Liver (tissue), 8 donors: ENCODE measurements at regions not wholly inside any gene's neighbourhood (a gene's known extent, or its start where the extent isn't known, plus 50 kb on each side); places are given as distances from the start of the nearest gene placed in this dataset.
"Not testable (repeated sequence)": the region's sequence is repeated elsewhere in the genome, so short reads cannot be mapped to it uniquely, and the experiment has no call there.

Experiments
- DNase-seq: peaks from one replicate; pipeline ENCODE4 v3.0.0-alpha.2; 2017; ENCODE audit warnings: low spot score
- H3K27ac ChIP-seq, 2 donors: one replicate each; pipeline ENCODE4 v1.7.0; 2013; ENCODE audit warnings: inconsistent platforms in 2 of 2, low read length in 2 of 2, control low read depth in 1 of 2, low read depth in 1 of 2, mild to moderate bottlenecking in 1 of 2
- H3K27me3 ChIP-seq, 4 donors: one replicate each; pipeline versions ENCODE4 v1.6.1 to v1.7.0; 2013; ENCODE audit warnings: low read length in 3 of 4, inconsistent platforms in 1 of 4, mild to moderate bottlenecking in 1 of 4, moderate library complexity in 1 of 4; ENCODE audit not compliant: control insufficient read depth in 4 of 4, insufficient read depth in 4 of 4
- H3K36me3 ChIP-seq, 4 donors: one replicate each; pipeline versions ENCODE4 v1.6.1 to v1.7.0; 2013; ENCODE audit warnings: low read length in 3 of 4, mild to moderate bottlenecking in 3 of 4, low read depth in 1 of 4, moderate library complexity in 1 of 4; ENCODE audit not compliant: control insufficient read depth in 4 of 4, insufficient read depth in 3 of 4
- H3K4me1 ChIP-seq, 4 donors: one replicate each; pipeline versions ENCODE4 v1.6.1 to v1.7.0; 2013; ENCODE audit warnings: low read length in 3 of 4, mild to moderate bottlenecking in 3 of 4, moderate library complexity in 1 of 4; ENCODE audit not compliant: control insufficient read depth in 4 of 4, insufficient read depth in 4 of 4
- H3K4me3 ChIP-seq, 3 donors: one replicate each; pipeline versions ENCODE4 v1.6.1 to v1.7.0; 2013; ENCODE audit warnings: low read length in 3 of 3, control low read depth in 1 of 3, low read depth in 1 of 3, mild to moderate bottlenecking in 1 of 3
- H3K9ac ChIP-seq, 2 donors: one replicate each; pipeline ENCODE4 v1.7.0; 2013; ENCODE audit warnings: low read length in 2 of 2, mild to moderate bottlenecking in 2 of 2, moderate library complexity in 2 of 2, control low read depth in 1 of 2, low read depth in 1 of 2
- H3K9me3 ChIP-seq, 4 donors: one replicate each; pipeline versions ENCODE4 v1.6.1 to v1.7.0; 2013; ENCODE audit warnings: low read length in 3 of 4; ENCODE audit not compliant: control insufficient read depth in 4 of 4
- ATF3 ChIP-seq: IDR thresholded peaks from 2 replicates; pipeline ENCODE4 v1.6.1; 2016; ENCODE audit warnings: antibody characterized with exemption
- CTCF ChIP-seq: fragments of 150-350 bp; IDR thresholded peaks from 2 replicates; pipeline ENCODE4 v1.5.1; 2017; ENCODE audit warnings: improper control_type of control experiment, low read depth, low read length; ENCODE audit not compliant: missing input control
- EGR1 ChIP-seq, 2 donors: IDR thresholded peaks; 2 replicates each; pipeline ENCODE4 v1.6.1; 2016 to 2018; ENCODE audit warnings: antibody characterized with exemption in 2 of 2, low read depth in 2 of 2
- FOXA1 ChIP-seq: IDR thresholded peaks from 2 replicates; pipeline ENCODE4 v1.6.1; 2016; ENCODE audit warnings: antibody characterized with exemption
- FOXA2 ChIP-seq: IDR thresholded peaks from 2 replicates; pipeline ENCODE4 v1.6.1; 2016; ENCODE audit warnings: antibody characterized with exemption
- HNF4A ChIP-seq, 2 donors: conservative IDR thresholded peaks; 2 replicates each; pipeline ENCODE4 v1.6.1; 2016; ENCODE audit warnings: antibody characterized with exemption in 2 of 2, mild to moderate bottlenecking in 2 of 2
- JUND ChIP-seq, 2 donors: IDR thresholded peaks; 2 replicates each; pipeline ENCODE4 v1.6.1; 2016; ENCODE audit warnings: antibody characterized with exemption in 2 of 2
- MAX ChIP-seq: IDR thresholded peaks from 2 replicates; pipeline ENCODE4 v1.6.1; 2016; ENCODE audit warnings: antibody characterized with exemption
- NR2F2 ChIP-seq: IDR thresholded peaks from 2 replicates; pipeline ENCODE4 v1.6.1; 2016; ENCODE audit warnings: antibody characterized with exemption
- RAD21 ChIP-seq, 2 donors: IDR thresholded peaks; 2 replicates each; pipeline ENCODE4 v1.6.1; 2016; ENCODE audit warnings: antibody characterized with exemption in 2 of 2, mild to moderate bottlenecking in 2 of 2
- SP1 ChIP-seq: IDR thresholded peaks from 2 replicates; pipeline ENCODE4 v1.6.1; 2018; ENCODE audit warnings: antibody characterized with exemption, mild to moderate bottlenecking
- TAF1 ChIP-seq: conservative IDR thresholded peaks from 2 replicates; pipeline ENCODE4 v1.6.1; 2016; ENCODE audit warnings: antibody characterized with exemption, mild to moderate bottlenecking
- YY1 ChIP-seq: IDR thresholded peaks from 2 replicates; pipeline ENCODE4 v1.6.1; 2016; ENCODE audit warnings: antibody characterized with exemption, mild to moderate bottlenecking
- ZBTB33 ChIP-seq: IDR thresholded peaks from 2 replicates; pipeline ENCODE4 v1.6.1; 2016; ENCODE audit warnings: antibody characterized with exemption
- WGBS: extraction: QIAGEN DNeasy Blood & Tissue Kit; methylation state at CpG from one replicate; pipeline ENCODE4 v1.1.7; 2013; 5-methylcytosine and 5-hydroxymethylcytosine counted together
- donor health status: healthy.
- donor health status: healthy.
- donor health status: healthy.
- donor health status: healthy.
- donor health status: healthy.

GRCh38 chr17:79548116-79548515, 62.7 kb downstream of the RBFOX3 start:
- WGBS = 79% methylated on average over 14 of the region's 14 CpGs
- no peak overlapping the region for H3K4me3 ChIP-seq
- H3K27me3 ChIP-seq = peaks cover 0 to 5% (median 2%) of the 10 kb centered on the region in 4 donors
- H3K36me3 ChIP-seq = no peaks in the 10 kb centered on the region
- TF ChIP-seq RAD21 (IDR thresholded peaks at IDR 0.05) (no peak), TAF1 (no peak), FOXA1 (no peak), EGR1 (IDR thresholded peaks at IDR 0.05; ENCODE audit: low read depth in 2 of 2) (no peak)
- peaks cover 0 to 5% (median 1%) of the 10 kb centered on the region in 4 donors for H3K9me3 ChIP-seq
- DNase-seq = no peak
- H3K9ac ChIP-seq = no peak overlapping the region
- H3K27ac ChIP-seq = no peak overlapping the region
- H3K4me1 ChIP-seq = no peaks in the 10 kb centered on the region

- H3K27ac ChIP-seq = no peak overlapping the region
- no peak for DNase-seq
- TF ChIP-seq ATF3 = no peak
- no peak for TF ChIP-seq ZBTB33
- no peak for TF ChIP-seq CTCF
- no peak for TF ChIP-seq YY1
- TF ChIP-seq MAX = no peak
- TF ChIP-seq FOXA1 = no peak
- no peak for TF ChIP-seq NR2F2
- TF ChIP-seq JUND (IDR thresholded peaks at IDR 0.05) = no peak
- no peak for TF ChIP-seq FOXA2
- TF ChIP-seq HNF4A (conservative IDR thresholded peaks at IDR 0.05) = no peak
- no peak for TF ChIP-seq SP1
- 72% methylated on average over 10 of the region's 10 CpGs for WGBS
- H3K4me3 ChIP-seq = no peak overlapping the region
- no peak overlapping the region for H3K9ac ChIP-seq
- no peaks in the 10 kb centered on the region for H3K4me1 ChIP-seq
- H3K9me3 ChIP-seq = peaks cover 0 to 3% (median 0%) of the 10 kb centered on the region in 4 donors
- peaks cover 0 to 8% (median 2%) of the 10 kb centered on the region in 4 donors for H3K27me3 ChIP-seq
- H3K36me3 ChIP-seq = no peaks in the 10 kb centered on the region
Measured at GRCh38 chr17:79547586-79547985, 63.3 kb downstream of the RBFOX3 start.

GRCh38 chr17:79547171-79547570, 63.7 kb downstream of the RBFOX3 start:
- H3K27me3 ChIP-seq, H3K4me1 ChIP-seq, H3K9me3 ChIP-seq, H3K27ac ChIP-seq, DNase-seq, H3K4me3 ChIP-seq, H3K36me3 ChIP-seq, H3K9ac ChIP-seq: not testable (repeated sequence)
- 74% methylated on average over 12 of the region's 12 CpGs for WGBS
